Fibroblast of skin of right biceps (primary cell): ENCODE measurements at regions not wholly inside any gene's neighbourhood (a gene's known extent, or its start where the extent isn't known, plus 50 kb on each side); places are given as distances from the start of the nearest gene placed in this dataset.
"Not testable (repeated sequence)": the region's sequence is repeated elsewhere in the genome, so short reads cannot be mapped to it uniquely, and the experiment has no call there.

Experiments used
- DNase-seq: peaks from one replicate; pipeline ENCODE4 v3.0.0-alpha.2; 2013

DNA sequence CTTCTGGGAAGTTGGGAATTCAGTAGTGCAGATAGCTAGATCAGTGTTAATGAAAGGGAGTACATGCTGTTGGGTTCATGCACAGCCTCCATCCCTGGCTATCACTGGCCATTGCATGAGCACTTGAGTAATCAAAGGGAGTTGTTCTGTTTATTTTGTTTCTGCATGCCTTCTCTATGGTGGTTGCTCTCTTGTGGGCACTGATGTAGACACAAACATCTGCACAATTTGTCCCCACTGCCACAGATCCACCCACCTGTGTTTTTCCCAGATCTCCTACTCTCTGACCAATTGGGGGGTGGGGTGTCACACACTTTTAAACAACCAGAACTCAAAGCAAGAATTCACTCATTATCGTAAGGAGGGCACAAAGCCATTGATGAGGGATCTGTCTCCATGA, 89.7 kb upstream of the DHRS4 start:
- DNase-seq = no peak

- DNase-seq = no peak
Measured at GRCh38 chr14:23864259-23864658, 89.3 kb upstream of the DHRS4 start.

- DNase-seq = no peak
Measured at GRCh38 chr14:23864861-23865260, 88.7 kb upstream of the DHRS4 start.

- no peak for DNase-seq
Measured at GRCh38 chr14:23865502-23865901, 88.1 kb upstream of the DHRS4 start.

GRCh38 chr14:23866269-23866668, 87.3 kb upstream of the DHRS4 start:
- no peak for DNase-seq

GRCh38 chr14:23869078-23869719, 84.4 kb upstream of the DHRS4 start:
- no peak for DNase-seq

GRCh38 chr14:23876160-23876750, 77.3 kb upstream of the DHRS4 start:
- DNase-seq = no peak

GRCh38 chr14:23877111-23877510, 76.5 kb upstream of the DHRS4 start:
- DNase-seq = no peak

GRCh38 chr14:23877538-23878180, 75.9 kb upstream of the DHRS4 start:
- DNase-seq = peak; percentile 14

DNA sequence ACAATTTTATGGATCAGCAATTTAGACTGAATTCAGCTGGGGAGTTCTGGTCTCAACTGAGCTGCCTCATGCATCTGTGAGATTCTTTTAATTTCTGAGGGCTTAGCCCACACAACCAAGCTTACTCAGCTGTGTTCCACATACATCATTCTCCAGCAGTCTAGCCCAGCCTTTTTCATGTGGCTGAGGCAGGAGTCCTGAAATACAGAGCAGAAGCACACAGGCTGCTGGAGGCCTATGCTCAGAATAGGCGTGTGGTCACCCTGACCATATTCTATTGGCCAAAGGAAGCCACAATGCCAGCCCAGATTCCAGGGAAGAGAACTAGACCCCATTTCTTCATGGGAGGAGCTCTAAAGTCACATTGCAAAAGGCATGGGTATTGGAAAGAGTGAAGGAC, 72.3 kb upstream of the DHRS4 start:
- DNase-seq = peak; percentile 59

GRCh38 chr14:23883684-23884540, 69.7 kb upstream of the DHRS4 start:
- no peak for DNase-seq

DNA sequence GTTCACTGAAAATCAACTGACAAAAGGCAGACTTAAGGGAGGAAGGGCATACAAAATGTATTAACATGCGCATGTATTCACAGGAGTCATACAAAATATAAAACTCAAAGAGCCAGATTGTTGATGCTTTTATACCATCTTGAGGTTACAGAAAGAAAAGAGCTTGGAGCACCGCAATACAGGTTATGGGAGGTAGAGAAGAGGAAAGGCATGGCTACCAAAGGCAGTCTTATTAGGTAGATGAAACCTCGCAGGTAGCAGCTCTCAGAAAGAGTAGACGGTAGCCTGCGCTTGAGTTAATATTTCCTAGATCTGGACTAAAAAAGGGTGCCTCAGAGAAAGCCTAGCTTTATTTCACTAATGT, 69.0 kb upstream of the DHRS4 start:
- DNase-seq = no peak

DNA sequence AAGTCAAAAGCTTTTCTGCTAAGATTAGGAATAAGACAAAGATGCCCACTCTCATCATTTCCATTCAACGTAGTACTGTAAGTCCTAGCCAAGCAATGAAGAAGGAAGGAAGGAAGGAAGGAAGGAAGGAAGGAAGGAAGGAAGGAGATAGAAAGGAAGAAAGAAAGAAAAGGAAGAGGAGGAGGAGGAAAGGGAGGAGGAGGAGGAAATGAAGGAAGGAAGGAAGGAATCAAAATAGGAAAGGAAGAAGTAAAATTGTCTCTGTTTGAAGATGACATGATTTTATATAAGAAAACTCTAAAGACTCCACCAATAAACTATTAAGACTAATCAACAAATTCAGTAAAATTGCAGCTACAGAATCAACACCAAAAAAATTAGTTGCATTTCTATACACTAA, 66.0 kb upstream of the DHRS4 start:
- DNase-seq = no peak

- DNase-seq = not testable (repeated sequence)
Measured at GRCh38 chr14:23891717-23892116, 61.9 kb upstream of the DHRS4 start.

- DNase-seq = not testable (repeated sequence)
Measured at GRCh38 chr14:23892289-23892688, 61.3 kb upstream of the DHRS4 start.

- no peak for DNase-seq
Measured at GRCh38 chr14:23894362-23895052, 59.1 kb upstream of the DHRS4 start.

DNA sequence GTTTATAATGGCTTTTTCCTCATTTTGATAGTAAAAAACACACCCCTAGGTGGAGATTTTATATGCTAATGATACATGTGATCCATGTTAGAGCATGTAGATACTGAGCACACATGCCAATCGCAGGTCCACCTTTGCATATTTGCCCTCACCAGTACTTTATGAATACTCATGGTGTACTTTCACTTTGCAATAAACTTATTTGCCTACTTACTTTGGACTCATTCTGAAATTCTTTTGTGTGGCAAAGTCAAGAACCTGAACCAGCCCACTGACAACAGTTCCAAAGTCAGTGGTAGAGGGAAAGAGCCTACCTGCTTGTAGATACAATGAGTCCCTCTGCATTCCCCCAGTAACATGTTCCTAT, 58.5 kb upstream of the DHRS4 start:
- DNase-seq = no peak

- DNase-seq = no peak
Measured at GRCh38 chr14:23895480-23895879, 58.1 kb upstream of the DHRS4 start.

DNA sequence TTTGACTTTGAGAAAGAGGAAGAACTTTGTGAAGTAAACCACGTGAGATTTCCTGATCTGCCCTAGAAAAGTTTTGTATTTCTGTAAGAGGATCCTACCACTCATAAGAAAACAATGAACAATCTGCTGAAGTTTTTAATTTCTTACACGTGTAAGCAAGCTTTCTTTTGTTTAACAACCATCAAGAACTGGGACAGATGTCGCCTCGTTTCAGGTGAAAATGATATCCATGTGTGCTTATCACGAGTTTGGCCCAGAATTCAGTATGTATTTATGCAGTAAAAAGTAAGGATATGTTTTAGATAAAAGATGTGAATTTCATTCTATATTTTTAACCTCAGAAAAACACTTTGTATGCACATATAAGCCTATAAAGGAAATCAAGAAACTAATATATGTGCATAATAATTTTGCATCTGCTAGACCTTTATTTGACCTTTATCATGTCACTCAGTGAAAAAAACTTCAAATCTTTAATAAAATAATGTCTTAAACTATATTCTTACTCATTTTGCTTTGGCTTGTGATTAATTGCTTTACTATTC, 56.9 kb upstream of the DHRS4 start:
- DNase-seq = no peak

- DNase-seq = not testable (repeated sequence)
Measured at GRCh38 chr14:23897291-23897690, 56.3 kb upstream of the DHRS4 start.

GRCh38 chr14:23898359-23898758, 55.2 kb upstream of the DHRS4 start:
- not testable (repeated sequence) for DNase-seq

GRCh38 chr14:23899788-23900187, 53.8 kb upstream of the DHRS4 start:
- DNase-seq = no peak

DNA sequence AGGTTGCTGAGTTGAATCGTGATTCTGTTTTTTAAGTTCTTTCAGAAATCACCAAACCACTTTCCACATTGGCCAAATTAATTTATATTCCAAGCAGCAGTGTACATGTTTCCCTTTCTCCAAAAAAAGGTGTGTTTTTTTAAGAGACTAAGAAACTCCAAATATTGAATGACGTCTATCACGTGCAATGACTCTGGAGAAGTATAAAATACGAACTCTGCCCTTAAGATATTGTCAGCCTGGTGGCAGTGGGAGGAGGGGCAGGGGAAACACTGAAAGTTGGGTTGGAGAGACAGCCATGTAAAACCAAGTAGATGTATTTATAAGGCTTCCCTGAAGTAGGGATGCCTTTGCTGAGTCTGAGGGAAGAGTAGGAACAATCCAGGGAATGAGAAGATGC, 50.1 kb upstream of the DHRS4 start:
- DNase-seq = no peak
